NCI-H2081 (cell line): ENCODE measurements at regions not wholly inside any gene's neighbourhood (a gene's known extent, or its start where the extent isn't known, plus 50 kb on each side); places are given as distances from the start of the nearest gene placed in this dataset.
"Not testable (repeated sequence)": the region's sequence is repeated elsewhere in the genome, so short reads cannot be mapped to it uniquely, and the experiment has no call there.

ENCODE experiments used
- DNase-seq, 2 experiments: peaks; one replicate each; lab custom pipeline; 2025; lab: John Stamatoyannopoulos, UW

DNA sequence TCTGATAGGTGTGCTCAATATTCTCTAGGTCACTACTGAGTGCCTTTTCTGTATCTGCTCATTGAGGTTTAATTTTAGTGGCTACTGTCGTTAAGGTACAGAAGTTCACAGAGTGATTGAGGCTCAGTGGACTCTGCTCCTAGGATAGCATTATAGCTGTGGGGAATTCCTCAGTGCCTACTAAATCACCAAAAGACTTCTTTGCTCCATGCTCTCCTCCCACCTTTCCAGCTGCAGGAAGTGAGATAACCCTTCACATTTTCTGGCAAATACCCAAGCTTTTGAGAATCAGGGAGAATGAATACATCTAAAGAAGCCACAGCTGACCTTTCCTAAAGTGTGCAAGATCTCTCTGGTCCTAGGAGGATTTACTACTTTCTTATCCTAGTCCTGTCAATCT lies 95.2 kb upstream of the FSIP2 start:
- DNase-seq: no peak

DNA sequence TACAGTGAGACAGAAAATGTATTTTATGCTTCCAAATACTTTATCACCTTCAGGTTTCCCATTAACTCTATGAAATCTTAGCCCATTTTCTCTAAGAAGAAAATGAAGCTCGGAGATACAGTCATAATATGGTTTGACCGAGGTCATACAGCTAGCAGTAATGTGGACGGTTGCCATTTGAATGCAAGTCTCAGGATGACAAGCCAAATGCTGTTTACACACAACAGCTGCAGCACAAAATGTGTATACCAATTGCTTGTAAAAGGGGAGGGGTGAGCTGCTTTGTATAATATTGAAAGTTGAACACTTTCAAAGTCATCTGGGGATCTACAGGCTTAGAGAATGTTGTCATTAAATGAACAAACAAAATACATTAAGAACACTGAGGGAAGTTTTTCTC lies 93.8 kb upstream of the FSIP2 start:
- no peak for DNase-seq

DNA sequence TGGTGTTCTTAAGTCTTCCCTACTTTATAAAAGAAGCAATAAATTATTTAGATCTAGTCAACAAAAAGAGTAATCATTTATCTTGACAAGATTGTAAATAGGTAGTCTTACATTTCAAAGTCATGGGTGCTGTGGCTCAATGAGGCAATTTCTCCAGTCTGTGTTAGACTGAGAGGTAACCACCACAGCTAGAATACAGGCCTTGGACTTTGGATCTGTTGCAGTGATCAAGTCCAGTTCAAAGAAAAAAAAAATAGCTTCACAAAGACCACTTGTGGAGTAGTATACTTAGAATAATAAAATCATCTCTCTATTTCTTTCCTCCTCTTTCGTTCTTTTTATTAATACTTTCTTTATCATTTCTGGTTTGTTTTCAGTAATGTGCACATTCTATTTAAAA lies 93.1 kb upstream of the FSIP2 start:
- no peak for DNase-seq

- DNase-seq: no peak
These were observed 79.9 kb upstream of the FSIP2 start for GRCh38 chr2:185658750-185659149.

DNA sequence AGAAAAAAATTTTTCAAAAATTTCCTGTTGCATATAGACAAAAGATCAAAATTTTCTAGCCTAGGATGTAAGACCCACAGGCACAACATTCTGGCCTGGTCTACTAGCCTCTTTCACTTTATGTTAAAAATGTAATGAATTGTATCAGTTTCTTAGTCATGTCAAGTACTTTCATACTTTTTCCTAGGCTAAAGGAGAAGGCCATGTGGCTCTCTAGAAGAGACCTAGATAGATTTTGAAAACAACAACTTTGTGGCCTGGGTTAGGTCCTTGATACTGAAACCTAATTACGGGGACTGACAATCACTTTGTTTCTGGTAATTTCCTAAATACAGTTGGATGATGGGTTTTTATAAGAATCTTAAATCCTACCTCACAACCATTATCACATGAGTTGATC lies 74.8 kb upstream of the FSIP2 start:
- DNase-seq: no peak

GRCh38 chr2:185664384-185664783 lies 74.2 kb upstream of the FSIP2 start:
- DNase-seq: no peak

- no peak for DNase-seq
These were observed 73.3 kb upstream of the FSIP2 start for GRCh38 chr2:185665251-185665814.

GRCh38 chr2:185667452-185667851 lies 71.2 kb upstream of the FSIP2 start:
- no peak for DNase-seq

DNA sequence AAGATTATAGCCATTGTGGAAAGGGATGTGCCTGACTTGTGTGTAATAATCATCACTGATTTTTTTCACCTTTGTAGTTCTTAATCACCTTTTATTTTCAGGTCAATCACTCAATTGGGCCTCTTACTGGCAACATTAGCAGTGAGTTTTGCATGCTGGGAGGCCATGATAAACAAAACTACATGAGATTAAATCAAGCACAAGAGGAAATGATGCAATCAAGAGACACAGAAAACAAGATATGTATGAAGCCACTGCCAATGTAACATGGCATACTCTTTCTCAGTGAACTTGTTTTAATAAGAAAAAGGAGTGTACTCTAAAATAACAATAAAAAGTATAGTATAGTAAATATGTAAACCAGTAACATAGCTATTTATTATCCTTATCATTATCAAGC lies 69.9 kb upstream of the FSIP2 start:
- DNase-seq: no peak

GRCh38 chr2:185674232-185674631 lies 64.4 kb upstream of the FSIP2 start:
- no peak for DNase-seq

DNA sequence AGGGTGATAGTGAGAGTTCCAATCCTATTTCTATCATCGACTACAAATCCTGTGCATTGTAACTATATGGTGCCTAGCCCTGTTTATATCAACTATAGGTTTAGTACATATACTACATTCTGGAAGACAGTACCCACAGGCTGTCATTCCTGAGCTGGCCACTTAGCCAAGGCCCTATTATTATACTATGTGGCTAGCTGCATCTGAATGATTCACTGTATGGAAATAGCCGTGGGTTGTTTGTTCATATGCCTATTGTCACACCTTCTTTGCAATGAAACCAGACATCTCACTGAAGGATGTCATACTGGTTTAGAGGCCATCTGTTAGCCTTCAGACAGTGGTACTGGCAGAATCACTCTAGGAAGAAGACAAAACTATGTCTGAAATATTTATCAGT lies 62.3 kb upstream of the FSIP2 start:
- no peak for DNase-seq

DNA sequence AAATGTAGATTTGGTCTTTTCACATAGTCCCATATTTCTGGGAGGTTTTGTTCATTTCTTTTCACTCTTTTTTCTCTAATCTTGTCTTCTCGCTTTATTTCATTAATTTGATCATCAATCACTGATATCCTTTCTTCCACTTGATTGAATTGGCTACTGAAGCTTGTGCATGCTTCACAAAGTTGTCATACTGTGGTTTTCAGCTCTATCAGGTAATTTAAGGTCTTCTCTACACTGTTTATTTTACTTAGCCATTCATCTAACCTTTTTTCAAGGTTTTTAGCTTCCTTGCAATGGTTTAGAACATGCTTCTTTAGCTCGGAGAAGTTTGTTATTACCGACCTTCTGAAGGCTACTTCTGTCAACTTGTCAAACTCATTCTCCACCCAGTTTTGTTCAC lies 51.6 kb upstream of the FSIP2 start:
- not testable (repeated sequence) for DNase-seq

- DNase-seq: no peak
These were observed 50.6 kb upstream of the FSIP2 start for GRCh38 chr2:185687967-185688366.
